Liver (tissue), 8 donors: ENCODE measurements at regions not wholly inside any gene's neighbourhood (a gene's known extent, or its start where the extent isn't known, plus 50 kb on each side); places are given as distances from the start of the nearest gene placed in this dataset.

Experiments
- DNase-seq: peaks from one replicate; pipeline ENCODE4 v3.0.0-alpha.2; 2017; ENCODE audit warnings: low spot score
- H3K27ac ChIP-seq, 2 donors: one replicate each; pipeline ENCODE4 v1.7.0; 2013; ENCODE audit warnings: inconsistent platforms in 2 of 2, low read length in 2 of 2, control low read depth in 1 of 2, low read depth in 1 of 2, mild to moderate bottlenecking in 1 of 2
- H3K27me3 ChIP-seq, 4 donors: one replicate each; pipeline versions ENCODE4 v1.6.1 to v1.7.0; 2013; ENCODE audit warnings: low read length in 3 of 4, inconsistent platforms in 1 of 4, mild to moderate bottlenecking in 1 of 4, moderate library complexity in 1 of 4; ENCODE audit not compliant: control insufficient read depth in 4 of 4, insufficient read depth in 4 of 4
- H3K36me3 ChIP-seq, 4 donors: one replicate each; pipeline versions ENCODE4 v1.6.1 to v1.7.0; 2013; ENCODE audit warnings: low read length in 3 of 4, mild to moderate bottlenecking in 3 of 4, low read depth in 1 of 4, moderate library complexity in 1 of 4; ENCODE audit not compliant: control insufficient read depth in 4 of 4, insufficient read depth in 3 of 4
- H3K4me1 ChIP-seq, 4 donors: one replicate each; pipeline versions ENCODE4 v1.6.1 to v1.7.0; 2013; ENCODE audit warnings: low read length in 3 of 4, mild to moderate bottlenecking in 3 of 4, moderate library complexity in 1 of 4; ENCODE audit not compliant: control insufficient read depth in 4 of 4, insufficient read depth in 4 of 4
- H3K4me3 ChIP-seq, 3 donors: one replicate each; pipeline versions ENCODE4 v1.6.1 to v1.7.0; 2013; ENCODE audit warnings: low read length in 3 of 3, control low read depth in 1 of 3, low read depth in 1 of 3, mild to moderate bottlenecking in 1 of 3
- H3K9ac ChIP-seq, 2 donors: one replicate each; pipeline ENCODE4 v1.7.0; 2013; ENCODE audit warnings: low read length in 2 of 2, mild to moderate bottlenecking in 2 of 2, moderate library complexity in 2 of 2, control low read depth in 1 of 2, low read depth in 1 of 2
- H3K9me3 ChIP-seq, 4 donors: one replicate each; pipeline versions ENCODE4 v1.6.1 to v1.7.0; 2013; ENCODE audit warnings: low read length in 3 of 4; ENCODE audit not compliant: control insufficient read depth in 4 of 4
- EGR1 ChIP-seq, 2 donors: IDR thresholded peaks; 2 replicates each; pipeline ENCODE4 v1.6.1; 2016 to 2018; ENCODE audit warnings: antibody characterized with exemption in 2 of 2, low read depth in 2 of 2
- FOXA1 ChIP-seq: IDR thresholded peaks from 2 replicates; pipeline ENCODE4 v1.6.1; 2016; ENCODE audit warnings: antibody characterized with exemption
- FOXA2 ChIP-seq: IDR thresholded peaks from 2 replicates; pipeline ENCODE4 v1.6.1; 2016; ENCODE audit warnings: antibody characterized with exemption
- GABPA ChIP-seq, 2 donors: IDR thresholded peaks in 1 of 2; conservative IDR thresholded peaks in 1 of 2; 2 replicates each; pipeline ENCODE4 v1.6.1; 2016; ENCODE audit warnings: antibody characterized with exemption in 2 of 2, mild to moderate bottlenecking in 1 of 2, moderate library complexity in 1 of 2
- HNF4A ChIP-seq, 2 donors: conservative IDR thresholded peaks; 2 replicates each; pipeline ENCODE4 v1.6.1; 2016; ENCODE audit warnings: antibody characterized with exemption in 2 of 2, mild to moderate bottlenecking in 2 of 2
- HNF4G ChIP-seq: IDR thresholded peaks from 2 replicates; pipeline ENCODE4 v1.6.1; 2016; ENCODE audit warnings: antibody characterized with exemption
- JUND ChIP-seq, 2 donors: IDR thresholded peaks; 2 replicates each; pipeline ENCODE4 v1.6.1; 2016; ENCODE audit warnings: antibody characterized with exemption in 2 of 2
- NR2F2 ChIP-seq: IDR thresholded peaks from 2 replicates; pipeline ENCODE4 v1.6.1; 2016; ENCODE audit warnings: antibody characterized with exemption
- RAD21 ChIP-seq, 2 donors: IDR thresholded peaks; 2 replicates each; pipeline ENCODE4 v1.6.1; 2016; ENCODE audit warnings: antibody characterized with exemption in 2 of 2, mild to moderate bottlenecking in 2 of 2
- RXRA ChIP-seq, 2 donors: IDR thresholded peaks; 2 replicates each; pipeline ENCODE4 v1.6.1; 2017 to 2018; ENCODE audit warnings: antibody characterized with exemption in 2 of 2, mild to moderate bottlenecking in 1 of 2
- SP1 ChIP-seq: IDR thresholded peaks from 2 replicates; pipeline ENCODE4 v1.6.1; 2018; ENCODE audit warnings: antibody characterized with exemption, mild to moderate bottlenecking
- TAF1 ChIP-seq: conservative IDR thresholded peaks from 2 replicates; pipeline ENCODE4 v1.6.1; 2016; ENCODE audit warnings: antibody characterized with exemption, mild to moderate bottlenecking
- YY1 ChIP-seq: IDR thresholded peaks from 2 replicates; pipeline ENCODE4 v1.6.1; 2016; ENCODE audit warnings: antibody characterized with exemption, mild to moderate bottlenecking
- WGBS: extraction: QIAGEN DNeasy Blood & Tissue Kit; methylation state at CpG from one replicate; pipeline ENCODE4 v1.1.7; 2013; 5-methylcytosine and 5-hydroxymethylcytosine counted together
- TF ChIP-seq, protein P1 (sequence below): IDR thresholded peaks from 2 replicates; pipeline ENCODE4 v1.6.1; 2016; ENCODE audit warnings: antibody characterized with exemption
- TF ChIP-seq, protein P2 (sequence below): fragments of 150-350 bp; IDR thresholded peaks from 2 replicates; pipeline ENCODE4 v1.5.1; 2017; ENCODE audit warnings: improper control_type of control experiment, low read depth, low read length; ENCODE audit not compliant: missing input control
- TF ChIP-seq, protein P3 (sequence below): IDR thresholded peaks from 2 replicates; pipeline ENCODE4 v1.6.1; 2016; ENCODE audit warnings: antibody characterized with exemption
- TF ChIP-seq, protein P4 (sequence below): IDR thresholded peaks from 2 replicates; pipeline ENCODE4 v1.6.1; 2016; ENCODE audit warnings: antibody characterized with exemption, mild to moderate bottlenecking
- TF ChIP-seq, protein P5 (sequence below): IDR thresholded peaks from 2 replicates; pipeline ENCODE4 v1.6.1; 2016; ENCODE audit warnings: antibody characterized with exemption
- donor health status: healthy.
- donor health status: healthy.
- donor health status: healthy.
- donor health status: healthy.
- donor health status: healthy.

DNA sequence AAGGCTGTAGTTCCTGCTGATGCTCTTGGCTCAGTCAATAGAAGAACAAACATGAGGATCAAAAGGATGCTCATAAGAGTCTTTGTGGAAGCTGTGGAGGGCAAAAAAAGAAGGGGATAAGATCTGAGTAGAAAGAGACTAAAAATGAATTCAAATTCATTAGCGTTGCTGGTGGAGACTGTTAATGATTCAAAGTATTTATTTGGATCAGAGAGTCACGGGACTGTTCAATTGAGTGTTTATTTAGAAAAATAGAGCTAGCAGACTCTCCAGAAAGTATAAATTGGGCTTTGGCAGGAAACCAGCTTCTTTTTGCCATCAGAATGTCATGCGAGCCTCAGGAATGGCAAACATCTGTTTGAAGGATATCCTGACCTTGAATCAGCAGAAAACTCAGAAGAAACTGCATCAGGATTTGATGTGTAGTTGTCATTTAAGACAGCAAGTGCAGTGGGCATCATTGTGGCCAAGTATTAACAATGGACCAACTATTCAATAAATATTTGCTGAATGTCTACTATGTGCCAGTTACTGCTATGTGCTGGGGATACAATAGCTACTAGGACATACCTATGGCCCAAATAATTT is 126.4 kb downstream of the TBC1D30 start:
- TF ChIP-seq GABPA (IDR thresholded peaks at IDR 0.05 in 1 of 2, conservative IDR thresholded peaks at IDR 0.05 in 1 of 2) (no peak), TAF1 (no peak), JUND (IDR thresholded peaks at IDR 0.05) (no peak), YY1 (no peak), NR2F2 (no peak), EGR1 (IDR thresholded peaks at IDR 0.05; ENCODE audit: low read depth in 2 of 2) (no peak), SP1 (no peak), RAD21 (IDR thresholded peaks at IDR 0.05) (no peak), HNF4A (conservative IDR thresholded peaks at IDR 0.05) (no peak), FOXA2 (no peak), RXRA (IDR thresholded peaks at IDR 0.05) (no peak), HNF4G (no peak), FOXA1 (no peak)
- TF ChIP-seq, protein P1, sequence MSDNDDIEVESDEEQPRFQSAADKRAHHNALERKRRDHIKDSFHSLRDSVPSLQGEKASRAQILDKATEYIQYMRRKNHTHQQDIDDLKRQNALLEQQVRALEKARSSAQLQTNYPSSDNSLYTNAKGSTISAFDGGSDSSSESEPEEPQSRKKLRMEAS: no peak
- TF ChIP-seq, protein P2, sequence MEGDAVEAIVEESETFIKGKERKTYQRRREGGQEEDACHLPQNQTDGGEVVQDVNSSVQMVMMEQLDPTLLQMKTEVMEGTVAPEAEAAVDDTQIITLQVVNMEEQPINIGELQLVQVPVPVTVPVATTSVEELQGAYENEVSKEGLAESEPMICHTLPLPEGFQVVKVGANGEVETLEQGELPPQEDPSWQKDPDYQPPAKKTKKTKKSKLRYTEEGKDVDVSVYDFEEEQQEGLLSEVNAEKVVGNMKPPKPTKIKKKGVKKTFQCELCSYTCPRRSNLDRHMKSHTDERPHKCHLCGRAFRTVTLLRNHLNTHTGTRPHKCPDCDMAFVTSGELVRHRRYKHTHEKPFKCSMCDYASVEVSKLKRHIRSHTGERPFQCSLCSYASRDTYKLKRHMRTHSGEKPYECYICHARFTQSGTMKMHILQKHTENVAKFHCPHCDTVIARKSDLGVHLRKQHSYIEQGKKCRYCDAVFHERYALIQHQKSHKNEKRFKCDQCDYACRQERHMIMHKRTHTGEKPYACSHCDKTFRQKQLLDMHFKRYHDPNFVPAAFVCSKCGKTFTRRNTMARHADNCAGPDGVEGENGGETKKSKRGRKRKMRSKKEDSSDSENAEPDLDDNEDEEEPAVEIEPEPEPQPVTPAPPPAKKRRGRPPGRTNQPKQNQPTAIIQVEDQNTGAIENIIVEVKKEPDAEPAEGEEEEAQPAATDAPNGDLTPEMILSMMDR: no peak
- TF ChIP-seq, protein P3, sequence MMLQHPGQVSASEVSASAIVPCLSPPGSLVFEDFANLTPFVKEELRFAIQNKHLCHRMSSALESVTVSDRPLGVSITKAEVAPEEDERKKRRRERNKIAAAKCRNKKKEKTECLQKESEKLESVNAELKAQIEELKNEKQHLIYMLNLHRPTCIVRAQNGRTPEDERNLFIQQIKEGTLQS: no peak
- TF ChIP-seq, protein P4, sequence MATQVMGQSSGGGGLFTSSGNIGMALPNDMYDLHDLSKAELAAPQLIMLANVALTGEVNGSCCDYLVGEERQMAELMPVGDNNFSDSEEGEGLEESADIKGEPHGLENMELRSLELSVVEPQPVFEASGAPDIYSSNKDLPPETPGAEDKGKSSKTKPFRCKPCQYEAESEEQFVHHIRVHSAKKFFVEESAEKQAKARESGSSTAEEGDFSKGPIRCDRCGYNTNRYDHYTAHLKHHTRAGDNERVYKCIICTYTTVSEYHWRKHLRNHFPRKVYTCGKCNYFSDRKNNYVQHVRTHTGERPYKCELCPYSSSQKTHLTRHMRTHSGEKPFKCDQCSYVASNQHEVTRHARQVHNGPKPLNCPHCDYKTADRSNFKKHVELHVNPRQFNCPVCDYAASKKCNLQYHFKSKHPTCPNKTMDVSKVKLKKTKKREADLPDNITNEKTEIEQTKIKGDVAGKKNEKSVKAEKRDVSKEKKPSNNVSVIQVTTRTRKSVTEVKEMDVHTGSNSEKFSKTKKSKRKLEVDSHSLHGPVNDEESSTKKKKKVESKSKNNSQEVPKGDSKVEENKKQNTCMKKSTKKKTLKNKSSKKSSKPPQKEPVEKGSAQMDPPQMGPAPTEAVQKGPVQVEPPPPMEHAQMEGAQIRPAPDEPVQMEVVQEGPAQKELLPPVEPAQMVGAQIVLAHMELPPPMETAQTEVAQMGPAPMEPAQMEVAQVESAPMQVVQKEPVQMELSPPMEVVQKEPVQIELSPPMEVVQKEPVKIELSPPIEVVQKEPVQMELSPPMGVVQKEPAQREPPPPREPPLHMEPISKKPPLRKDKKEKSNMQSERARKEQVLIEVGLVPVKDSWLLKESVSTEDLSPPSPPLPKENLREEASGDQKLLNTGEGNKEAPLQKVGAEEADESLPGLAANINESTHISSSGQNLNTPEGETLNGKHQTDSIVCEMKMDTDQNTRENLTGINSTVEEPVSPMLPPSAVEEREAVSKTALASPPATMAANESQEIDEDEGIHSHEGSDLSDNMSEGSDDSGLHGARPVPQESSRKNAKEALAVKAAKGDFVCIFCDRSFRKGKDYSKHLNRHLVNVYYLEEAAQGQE: no peak
- TF ChIP-seq, protein P5, sequence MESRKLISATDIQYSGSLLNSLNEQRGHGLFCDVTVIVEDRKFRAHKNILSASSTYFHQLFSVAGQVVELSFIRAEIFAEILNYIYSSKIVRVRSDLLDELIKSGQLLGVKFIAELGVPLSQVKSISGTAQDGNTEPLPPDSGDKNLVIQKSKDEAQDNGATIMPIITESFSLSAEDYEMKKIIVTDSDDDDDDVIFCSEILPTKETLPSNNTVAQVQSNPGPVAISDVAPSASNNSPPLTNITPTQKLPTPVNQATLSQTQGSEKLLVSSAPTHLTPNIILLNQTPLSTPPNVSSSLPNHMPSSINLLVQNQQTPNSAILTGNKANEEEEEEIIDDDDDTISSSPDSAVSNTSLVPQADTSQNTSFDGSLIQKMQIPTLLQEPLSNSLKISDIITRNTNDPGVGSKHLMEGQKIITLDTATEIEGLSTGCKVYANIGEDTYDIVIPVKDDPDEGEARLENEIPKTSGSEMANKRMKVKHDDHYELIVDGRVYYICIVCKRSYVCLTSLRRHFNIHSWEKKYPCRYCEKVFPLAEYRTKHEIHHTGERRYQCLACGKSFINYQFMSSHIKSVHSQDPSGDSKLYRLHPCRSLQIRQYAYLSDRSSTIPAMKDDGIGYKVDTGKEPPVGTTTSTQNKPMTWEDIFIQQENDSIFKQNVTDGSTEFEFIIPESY: no peak
- Histone ChIP-seq H3K9ac (no peak overlapping the region), H3K4me3 (no peak overlapping the region), H3K27me3 (peaks cover 0 to 2% (median 0%) of the 10 kb centered on the region in 4 donors), H3K4me1 (peaks cover 0 to 2% (median 0%) of the 10 kb centered on the region in 4 donors), H3K9me3 (no peaks in the 10 kb centered on the region), H3K27ac (no peak overlapping the region), H3K36me3 (no peaks in the 10 kb centered on the region)
- WGBS: 62% methylated on average over 3 of the region's 3 CpGs
- DNase-seq: no peak
